ENCODE measurements at regions not wholly inside any gene's neighbourhood (a gene's known extent, or its start where the extent isn't known, plus 50 kb on each side); places are given as distances from the start of the nearest gene placed in this dataset.

GRCh38 chr2:104658144-104658835 lies 195.6 kb upstream of the POU3F3 start:
- TF ChIP-seq CTCF (conservative IDR thresholded peaks at IDR 0.05 in 1 of 2, IDR thresholded peaks at IDR 0.05 in 1 of 2; ENCODE audit: extremely low read depth in 1 of 2, insufficient read depth in 1 of 2, low read depth in 1 of 2, low read length in 2 of 2) (no peak), EZH2 (IDR thresholded peaks at IDR 0.05; ENCODE audit: borderline replicate concordance, low read length) (no peak)

All from mammary epithelial cell (primary cell).